Transverse colon (tissue), 4 donors: ENCODE measurements at regions not wholly inside any gene's neighbourhood (a gene's known extent, or its start where the extent isn't known, plus 50 kb on each side); places are given as distances from the start of the nearest gene placed in this dataset.

Experiments used
- POLR2AphosphoS5 ChIP-seq, 3 donors: sonication (generic); formaldehyde crosslinking; IDR thresholded peaks; one replicate each; pipeline ENCODE4 v1.6.1; 2016; ENCODE audit warnings: antibody characterized with exemption in 3 of 3
- TF ChIP-seq, protein P1 (sequence below), 5 experiments: fragments of 200-600 bp in 3 of 5; fragments of 450-650 bp in 2 of 5; sonication (generic) in 3 of 5; IDR thresholded peaks; 1 replicate in 2 of 5; 2 replicates in 3 of 5; pipeline ENCODE4 v1.5.1; 2016 to 2017; ENCODE audit warnings: antibody characterized with exemption in 5 of 5, inconsistent platforms in 3 of 5, mild to moderate bottlenecking in 2 of 5, moderate library complexity in 1 of 5

GRCh38 chr1:244239261-244239770, 188.2 kb downstream of the ZBTB18 start:
- no peak for TF ChIP-seq POLR2AphosphoS5 (IDR thresholded peaks at IDR 0.05)
- TF ChIP-seq, protein P1, sequence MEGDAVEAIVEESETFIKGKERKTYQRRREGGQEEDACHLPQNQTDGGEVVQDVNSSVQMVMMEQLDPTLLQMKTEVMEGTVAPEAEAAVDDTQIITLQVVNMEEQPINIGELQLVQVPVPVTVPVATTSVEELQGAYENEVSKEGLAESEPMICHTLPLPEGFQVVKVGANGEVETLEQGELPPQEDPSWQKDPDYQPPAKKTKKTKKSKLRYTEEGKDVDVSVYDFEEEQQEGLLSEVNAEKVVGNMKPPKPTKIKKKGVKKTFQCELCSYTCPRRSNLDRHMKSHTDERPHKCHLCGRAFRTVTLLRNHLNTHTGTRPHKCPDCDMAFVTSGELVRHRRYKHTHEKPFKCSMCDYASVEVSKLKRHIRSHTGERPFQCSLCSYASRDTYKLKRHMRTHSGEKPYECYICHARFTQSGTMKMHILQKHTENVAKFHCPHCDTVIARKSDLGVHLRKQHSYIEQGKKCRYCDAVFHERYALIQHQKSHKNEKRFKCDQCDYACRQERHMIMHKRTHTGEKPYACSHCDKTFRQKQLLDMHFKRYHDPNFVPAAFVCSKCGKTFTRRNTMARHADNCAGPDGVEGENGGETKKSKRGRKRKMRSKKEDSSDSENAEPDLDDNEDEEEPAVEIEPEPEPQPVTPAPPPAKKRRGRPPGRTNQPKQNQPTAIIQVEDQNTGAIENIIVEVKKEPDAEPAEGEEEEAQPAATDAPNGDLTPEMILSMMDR (IDR thresholded peaks at IDR 0.05): no peak
